ENCODE measurements at regions not wholly inside any gene's neighbourhood (a gene's known extent, or its start where the extent isn't known, plus 50 kb on each side); places are given as distances from the start of the nearest gene placed in this dataset.
"Not testable (repeated sequence)": the region's sequence is repeated elsewhere in the genome, so short reads cannot be mapped to it uniquely, and the experiment has no call there.

- no peak overlapping the region for H3K9ac ChIP-seq (ENCODE audit: low read length)
- no peak overlapping the region for H3K4me2 ChIP-seq (ENCODE audit: low read length)
- no peaks in the 10 kb centered on the region for H3F3A ChIP-seq (ENCODE audit: insufficient read depth, low read length)
- H3K79me2 ChIP-seq (ENCODE audit: insufficient read depth, low read length): no peaks in the 10 kb centered on the region
- no peaks in the 10 kb centered on the region for H3K9me3 ChIP-seq (ENCODE audit: low read length)
- no peaks in the 10 kb centered on the region for H3K36me3 ChIP-seq (ENCODE audit: insufficient read depth, low read length)
- H3K4me3 ChIP-seq (ENCODE audit: low read depth, low read length, poor library complexity, severe bottlenecking): no peak overlapping the region
- H3K4me1 ChIP-seq (ENCODE audit: insufficient read depth, low read length, severe bottlenecking): no peaks in the 10 kb centered on the region
- no peak overlapping the region for H3K27ac ChIP-seq (ENCODE audit: low read depth, low read length, poor library complexity, severe bottlenecking)
- no peaks in the 10 kb centered on the region for H3K27me3 ChIP-seq (ENCODE audit: insufficient read depth, low read length)
- TF ChIP-seq CTCF (IDR thresholded peaks at IDR 0.05; ENCODE audit: low read length): no peak
- no peak for TF ChIP-seq EZH2 (IDR thresholded peaks at IDR 0.05; ENCODE audit: borderline replicate concordance, low read length)
- H3K9me2 ChIP-seq (ENCODE audit: low read depth, low read length): no peaks in the 10 kb centered on the region
- H4K20me1 ChIP-seq (ENCODE audit: insufficient read depth, low read length): no peaks in the 10 kb centered on the region
- H2AFZ ChIP-seq (ENCODE audit: low read length): no peak overlapping the region
Observed at GRCh38 chr6:115514656-115515055, 546.0 kb downstream of the FRK start.

GRCh38 chr6:115512923-115513322, 547.8 kb downstream of the FRK start:
- Histone ChIP-seq H2AFZ (ENCODE audit: low read length) (no peak overlapping the region), H3K9me2 (ENCODE audit: low read depth, low read length) (no peaks in the 10 kb centered on the region), H3K4me1 (ENCODE audit: insufficient read depth, low read length, severe bottlenecking) (no peaks in the 10 kb centered on the region), H3K4me3 (ENCODE audit: low read depth, low read length, poor library complexity, severe bottlenecking) (no peak overlapping the region), H3K9ac (ENCODE audit: low read length) (no peak overlapping the region), H3K9me3 (ENCODE audit: low read length) (no peaks in the 10 kb centered on the region), H3K27ac (ENCODE audit: low read depth, low read length, poor library complexity, severe bottlenecking) (no peak overlapping the region), H3F3A (ENCODE audit: insufficient read depth, low read length) (no peaks in the 10 kb centered on the region), H3K36me3 (ENCODE audit: insufficient read depth, low read length) (no peaks in the 10 kb centered on the region), H3K4me2 (ENCODE audit: low read length) (no peak overlapping the region), H3K79me2 (ENCODE audit: insufficient read depth, low read length) (no peaks in the 10 kb centered on the region), H3K27me3 (ENCODE audit: insufficient read depth, low read length) (no peaks in the 10 kb centered on the region), H4K20me1 (ENCODE audit: insufficient read depth, low read length) (no peaks in the 10 kb centered on the region)
- TF ChIP-seq CTCF (IDR thresholded peaks at IDR 0.05; ENCODE audit: low read length) (no peak), EZH2 (IDR thresholded peaks at IDR 0.05; ENCODE audit: borderline replicate concordance, low read length) (no peak)

GRCh38 chr6:115511771-115512170, 548.9 kb downstream of the FRK start:
- Histone ChIP-seq H3K79me2 (ENCODE audit: insufficient read depth, low read length) (no peaks in the 10 kb centered on the region), H3K36me3 (ENCODE audit: insufficient read depth, low read length) (no peaks in the 10 kb centered on the region), H3K4me3 (ENCODE audit: low read depth, low read length, poor library complexity, severe bottlenecking) (no peak overlapping the region), H3K9me3 (ENCODE audit: low read length) (no peaks in the 10 kb centered on the region), H2AFZ (ENCODE audit: low read length) (no peak overlapping the region), H3K27ac (ENCODE audit: low read depth, low read length, poor library complexity, severe bottlenecking) (no peak overlapping the region), H3K9ac (ENCODE audit: low read length) (no peak overlapping the region), H3F3A (ENCODE audit: insufficient read depth, low read length) (no peaks in the 10 kb centered on the region), H3K9me2 (ENCODE audit: low read depth, low read length) (no peaks in the 10 kb centered on the region), H3K4me2 (ENCODE audit: low read length) (no peak overlapping the region), H3K4me1 (ENCODE audit: insufficient read depth, low read length, severe bottlenecking) (no peaks in the 10 kb centered on the region), H4K20me1 (ENCODE audit: insufficient read depth, low read length) (no peaks in the 10 kb centered on the region), H3K27me3 (ENCODE audit: insufficient read depth, low read length) (no peaks in the 10 kb centered on the region)
- TF ChIP-seq CTCF (IDR thresholded peaks at IDR 0.05; ENCODE audit: low read length) (no peak), EZH2 (IDR thresholded peaks at IDR 0.05; ENCODE audit: borderline replicate concordance, low read length) (no peak)

DNA sequence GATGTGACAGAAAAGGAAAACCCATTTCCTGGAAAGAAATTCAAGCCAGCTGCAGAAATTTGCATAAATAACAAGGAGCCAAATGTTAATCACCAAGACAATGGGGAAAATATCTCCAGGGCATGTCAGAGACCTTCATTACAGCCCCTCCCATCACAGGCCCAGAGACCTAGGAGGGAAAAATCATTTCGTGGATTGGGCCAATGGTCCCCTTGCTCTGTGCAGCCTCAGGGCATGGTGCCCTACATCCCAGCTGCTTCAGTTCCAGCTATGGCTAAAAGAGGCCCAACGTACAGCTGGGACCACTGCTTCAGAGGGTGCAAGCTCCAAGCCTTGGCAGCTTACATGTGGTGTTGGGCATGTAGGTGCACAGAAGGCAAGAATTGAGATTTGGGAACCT, 558.3 kb downstream of the FRK start:
- not testable (repeated sequence) for H3K36me3 ChIP-seq (ENCODE audit: insufficient read depth, low read length); H3F3A ChIP-seq (ENCODE audit: insufficient read depth, low read length); H2AFZ ChIP-seq (ENCODE audit: low read length); H3K4me1 ChIP-seq (ENCODE audit: insufficient read depth, low read length, severe bottlenecking); H4K20me1 ChIP-seq (ENCODE audit: insufficient read depth, low read length); H3K9ac ChIP-seq (ENCODE audit: low read length); H3K79me2 ChIP-seq (ENCODE audit: insufficient read depth, low read length); H3K9me3 ChIP-seq (ENCODE audit: low read length); H3K27me3 ChIP-seq (ENCODE audit: insufficient read depth, low read length); H3K4me3 ChIP-seq (ENCODE audit: low read depth, low read length, poor library complexity, severe bottlenecking); H3K9me2 ChIP-seq (ENCODE audit: low read depth, low read length); H3K27ac ChIP-seq (ENCODE audit: low read depth, low read length, poor library complexity, severe bottlenecking); H3K4me2 ChIP-seq (ENCODE audit: low read length)

All from OCI-LY1 (cell line).